ENCODE measurements at regions not wholly inside any gene's neighbourhood (a gene's known extent, or its start where the extent isn't known, plus 50 kb on each side); places are given as distances from the start of the nearest gene placed in this dataset.
A peak's percentile ranks its signal among the peaks of the same experiment; 100 is the strongest.

DNA sequence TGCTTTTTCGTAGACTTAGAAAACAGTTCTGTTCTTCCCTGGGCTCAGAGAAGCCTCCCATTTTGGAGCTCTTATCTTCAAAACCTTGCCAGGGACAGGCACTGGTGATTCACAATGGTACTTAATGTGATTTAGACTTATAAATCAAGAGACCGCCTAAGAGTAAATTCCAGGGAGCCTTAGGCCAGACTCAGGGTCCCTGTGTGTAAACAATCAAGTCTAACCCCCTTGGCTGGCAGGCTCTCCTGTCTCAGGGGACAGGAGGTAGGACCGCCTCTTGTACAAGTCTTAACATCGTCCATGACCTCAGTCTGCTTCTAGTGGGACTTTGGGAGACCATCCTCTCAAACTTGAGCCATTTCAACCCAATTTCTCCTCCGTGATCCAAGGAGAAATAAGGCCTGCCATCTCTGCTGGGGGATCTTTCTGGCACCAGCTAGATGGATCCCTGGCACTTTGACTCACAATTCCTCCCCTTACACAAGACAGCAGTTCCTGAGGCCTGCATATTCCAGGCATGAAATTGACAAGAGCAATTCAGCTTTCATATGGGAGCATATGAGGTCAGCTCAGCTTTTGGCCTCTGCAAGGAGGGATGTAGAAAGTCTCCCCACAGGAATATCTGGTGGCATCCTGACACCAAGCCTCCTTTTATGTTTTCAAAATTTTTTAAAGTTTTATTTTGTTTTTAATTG is 487.0 kb downstream of the TNS1 start:
- no peak overlapping the region for H3K4me3 ChIP-seq (ENCODE audit: low read length)
- no peak for DNase-seq (ENCODE audit: low read depth, low spot score)

DNA sequence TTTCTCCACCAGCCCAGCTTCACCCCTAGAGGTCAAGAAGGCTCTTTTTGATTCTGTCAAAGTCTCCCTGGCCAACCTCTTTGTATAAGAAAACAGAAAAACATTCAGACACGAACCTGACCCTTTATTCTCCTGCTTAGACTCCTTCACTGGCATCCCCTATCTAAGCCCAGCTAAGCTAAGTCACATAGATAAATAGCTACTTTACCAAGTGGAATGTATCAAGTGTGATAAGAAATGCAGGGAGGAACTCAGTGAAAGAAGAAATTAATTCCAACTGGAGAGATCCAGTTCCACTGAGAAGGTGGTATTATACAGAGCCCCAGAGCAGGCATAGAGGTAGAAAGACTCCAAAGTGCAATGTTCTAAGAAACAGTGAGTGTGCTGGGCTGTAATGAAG is 489.5 kb downstream of the TNS1 start:
- no peak for DNase-seq (ENCODE audit: low read depth, low spot score)
- no peak overlapping the region for H3K4me3 ChIP-seq (ENCODE audit: low read length)

DNA sequence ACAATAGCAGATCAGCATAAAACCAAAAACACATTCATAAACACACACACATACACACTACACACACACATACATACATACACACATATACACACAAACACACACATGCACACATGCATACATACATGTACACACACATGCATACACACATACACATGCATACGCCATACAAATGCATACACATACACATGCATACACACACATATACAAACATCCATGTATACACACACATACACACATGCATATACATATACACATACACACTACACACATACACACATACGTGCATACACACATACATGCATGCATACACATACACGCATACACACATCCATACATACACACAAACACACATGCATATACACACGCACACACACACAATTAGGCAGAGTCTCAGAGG is 490.1 kb downstream of the TNS1 start:
- DNase-seq (ENCODE audit: low read depth, low spot score), result no peak
- H3K4me3 ChIP-seq (ENCODE audit: low read length), result no peak overlapping the region

DNA sequence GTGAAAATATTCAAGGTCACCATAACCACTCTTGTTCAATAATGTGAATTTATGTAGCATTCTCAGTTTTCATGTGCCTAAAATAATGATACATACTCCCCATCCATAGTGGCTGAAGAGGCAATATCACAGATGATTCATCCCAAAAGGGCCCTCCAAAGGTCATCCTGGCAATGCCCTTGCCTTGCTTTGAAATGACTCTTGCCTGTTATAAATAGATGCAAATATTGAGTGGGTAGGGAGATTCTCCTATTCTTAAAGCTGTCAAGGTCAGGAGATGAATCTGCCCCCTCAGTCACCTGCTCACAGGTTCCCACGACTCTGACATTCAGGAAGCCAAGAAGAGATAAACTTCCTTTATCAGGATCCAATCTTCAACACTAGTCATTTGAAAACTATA is 490.5 kb downstream of the TNS1 start:
- H3K4me3 ChIP-seq (ENCODE audit: low read length), result no peak overlapping the region
- no peak for DNase-seq (ENCODE audit: low read depth, low spot score)

DNA sequence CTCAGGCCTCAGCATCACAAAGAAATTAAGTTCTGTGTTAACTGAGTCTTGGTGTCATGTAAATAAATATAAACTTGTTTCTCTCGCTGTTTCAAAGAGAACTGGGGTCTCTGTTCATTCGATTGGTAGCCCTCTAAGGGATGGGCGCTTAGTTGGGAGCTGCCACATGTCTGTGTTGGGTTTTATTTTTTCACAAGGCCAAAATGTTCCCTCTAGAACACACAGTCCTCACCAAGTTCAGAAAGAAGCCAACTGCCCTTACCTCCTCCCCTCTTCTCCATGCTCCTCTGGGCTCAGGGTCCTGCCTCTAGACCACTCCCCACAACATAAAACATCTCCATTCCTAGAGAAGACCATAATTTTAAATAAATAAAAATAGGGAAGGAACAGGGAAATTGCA is 490.9 kb downstream of the TNS1 start:
- H3K4me3 ChIP-seq (ENCODE audit: low read length), result no peak overlapping the region
- DNase-seq (ENCODE audit: low read depth, low spot score), result no peak

DNA sequence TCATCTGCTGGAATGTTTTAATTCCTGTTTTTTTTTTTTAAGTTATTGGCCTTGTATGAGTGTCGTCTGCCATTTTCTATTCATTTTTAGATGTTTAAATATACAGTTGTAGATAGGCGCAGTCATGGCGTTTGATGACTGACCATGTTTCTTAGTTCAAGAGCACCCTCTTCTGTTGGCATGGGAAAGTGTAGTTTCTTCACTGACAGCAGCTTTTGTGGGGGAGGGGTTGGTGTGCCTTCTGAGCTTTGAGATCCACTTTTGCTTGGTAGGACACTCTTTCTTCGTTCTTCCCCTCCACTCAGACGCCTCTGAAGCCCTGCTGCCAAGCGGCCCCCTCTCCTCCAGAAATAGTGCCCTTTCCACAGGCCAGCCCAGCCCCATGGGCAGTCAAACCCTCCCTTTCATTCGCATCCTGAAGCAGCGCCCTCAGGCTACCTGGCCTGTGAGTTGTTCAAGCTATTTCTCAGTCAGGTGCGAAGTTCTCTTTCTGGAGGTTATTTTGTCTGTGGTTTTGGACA is 492.0 kb downstream of the TNS1 start:
- peak; percentile 81 for DNase-seq (ENCODE audit: low read depth, low spot score)
- no peak overlapping the region for H3K4me3 ChIP-seq (ENCODE audit: low read length)

DNA sequence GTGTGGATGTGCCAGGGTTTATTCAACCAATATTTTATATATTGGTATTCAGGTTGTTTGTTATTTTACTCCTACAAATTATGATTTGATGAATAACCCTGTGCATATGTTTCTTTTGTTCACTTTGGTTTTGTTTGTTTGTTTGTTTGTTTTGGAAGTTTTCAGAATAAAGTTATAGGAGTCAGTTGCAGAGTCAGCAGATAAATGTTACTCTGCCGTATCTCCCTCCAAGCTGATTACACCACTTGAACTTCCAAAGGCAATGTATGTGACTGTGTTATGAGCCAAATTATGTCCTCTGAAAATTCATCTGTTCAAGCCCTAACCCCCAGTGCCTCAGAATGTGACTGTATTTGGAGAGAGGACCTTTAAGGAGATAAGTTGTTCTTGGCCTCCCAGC is 497.5 kb downstream of the TNS1 start:
- H3K4me3 ChIP-seq (ENCODE audit: low read length), result no peak overlapping the region
- no peak for DNase-seq (ENCODE audit: low read depth, low spot score)

DNA sequence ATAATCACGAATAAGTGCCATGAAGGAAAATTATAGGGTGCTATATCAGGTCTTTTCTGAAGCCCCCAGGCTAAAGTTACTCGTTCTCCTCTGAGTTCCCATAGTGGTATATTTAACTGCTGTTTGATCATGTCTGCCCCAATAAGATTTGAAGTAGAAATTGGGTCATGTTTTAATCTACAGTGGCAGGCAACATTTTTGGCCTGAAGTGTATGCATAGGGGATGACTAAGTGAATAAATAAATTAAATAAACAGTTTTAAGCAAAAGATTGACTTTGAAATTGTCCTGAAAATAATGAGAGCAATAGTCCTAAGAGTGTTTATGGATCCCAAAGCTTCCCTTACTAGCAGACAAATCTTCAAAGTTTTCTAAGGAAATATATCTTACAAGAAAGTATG is 500.9 kb downstream of the TNS1 start:
- no peak overlapping the region for H3K4me3 ChIP-seq (ENCODE audit: low read length)

DNA sequence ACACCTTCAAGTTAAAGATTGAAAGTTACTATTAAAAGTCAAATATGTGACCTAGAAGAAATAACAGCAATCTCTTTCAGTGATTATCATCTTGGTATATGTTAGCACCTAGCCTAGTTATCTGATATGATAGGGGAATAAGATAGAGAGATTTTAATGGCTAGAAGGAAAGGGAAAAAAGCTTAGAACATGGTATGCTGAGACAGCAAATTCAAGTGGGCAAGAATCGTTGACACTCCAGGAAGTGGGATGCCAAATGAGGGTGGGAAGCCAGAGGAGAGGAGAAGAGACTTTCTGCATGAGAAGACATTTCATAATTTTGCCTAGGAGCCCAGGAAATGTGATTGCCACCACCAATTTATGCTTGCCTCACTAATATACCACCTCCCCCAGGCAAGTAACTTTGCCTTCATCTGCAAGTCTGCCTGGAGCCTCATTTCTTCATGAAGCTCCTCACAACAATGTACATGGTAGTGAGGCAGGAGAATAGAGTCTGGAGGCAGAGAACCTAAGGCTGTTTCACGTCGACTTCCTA is 504.9 kb downstream of the TNS1 start:
- no peak overlapping the region for H3K4me3 ChIP-seq (ENCODE audit: low read length)
- DNase-seq (ENCODE audit: low read depth, low spot score), result no peak

More for the DNA sequence above, 500.9 kb downstream of the TNS1 start:
- DNase-seq (ENCODE audit: low read depth, low spot score), result no peak

DNA sequence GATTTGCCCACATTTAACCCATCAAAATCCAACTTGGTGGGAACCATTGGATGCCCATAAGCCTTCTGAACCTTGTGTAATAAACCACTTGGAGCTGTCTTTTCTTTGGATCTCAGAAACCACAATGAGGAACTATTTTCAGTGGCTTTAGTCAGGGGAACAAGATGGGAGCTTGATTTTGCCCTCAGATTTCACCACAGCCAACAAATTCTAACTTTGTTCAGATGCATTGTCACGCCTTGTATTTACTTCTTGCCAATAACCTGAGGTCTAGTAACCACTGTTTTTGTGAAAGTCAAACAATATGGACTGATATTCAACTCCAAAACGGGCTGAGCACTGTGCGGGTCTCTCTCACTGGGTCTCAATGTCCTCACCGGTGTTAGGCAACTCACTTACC is 508.2 kb downstream of the TNS1 start:
- no peak overlapping the region for H3K4me3 ChIP-seq (ENCODE audit: low read length)
- no peak for DNase-seq (ENCODE audit: low read depth, low spot score)

DNA sequence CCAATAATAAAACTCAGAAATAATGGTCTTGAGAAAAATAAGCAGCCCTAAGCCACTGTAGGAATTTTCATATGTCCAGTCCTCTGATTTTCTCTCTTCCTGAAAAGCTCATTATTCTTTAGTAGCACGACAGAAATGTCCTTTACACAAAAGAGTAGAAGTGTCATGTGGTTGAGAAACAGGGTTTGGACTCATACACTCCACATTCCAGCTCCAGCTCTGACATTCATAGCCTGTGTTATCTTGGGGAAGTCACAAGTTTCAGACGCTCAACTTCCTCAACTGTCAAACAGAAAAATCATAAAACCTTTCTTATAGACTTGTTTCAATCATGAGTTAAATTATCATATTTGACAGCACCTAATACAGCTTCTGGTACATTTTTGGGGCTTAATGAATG is 511.5 kb downstream of the TNS1 start:
- no peak for DNase-seq (ENCODE audit: low read depth, low spot score)
- H3K4me3 ChIP-seq (ENCODE audit: low read length), result no peak overlapping the region

DNA sequence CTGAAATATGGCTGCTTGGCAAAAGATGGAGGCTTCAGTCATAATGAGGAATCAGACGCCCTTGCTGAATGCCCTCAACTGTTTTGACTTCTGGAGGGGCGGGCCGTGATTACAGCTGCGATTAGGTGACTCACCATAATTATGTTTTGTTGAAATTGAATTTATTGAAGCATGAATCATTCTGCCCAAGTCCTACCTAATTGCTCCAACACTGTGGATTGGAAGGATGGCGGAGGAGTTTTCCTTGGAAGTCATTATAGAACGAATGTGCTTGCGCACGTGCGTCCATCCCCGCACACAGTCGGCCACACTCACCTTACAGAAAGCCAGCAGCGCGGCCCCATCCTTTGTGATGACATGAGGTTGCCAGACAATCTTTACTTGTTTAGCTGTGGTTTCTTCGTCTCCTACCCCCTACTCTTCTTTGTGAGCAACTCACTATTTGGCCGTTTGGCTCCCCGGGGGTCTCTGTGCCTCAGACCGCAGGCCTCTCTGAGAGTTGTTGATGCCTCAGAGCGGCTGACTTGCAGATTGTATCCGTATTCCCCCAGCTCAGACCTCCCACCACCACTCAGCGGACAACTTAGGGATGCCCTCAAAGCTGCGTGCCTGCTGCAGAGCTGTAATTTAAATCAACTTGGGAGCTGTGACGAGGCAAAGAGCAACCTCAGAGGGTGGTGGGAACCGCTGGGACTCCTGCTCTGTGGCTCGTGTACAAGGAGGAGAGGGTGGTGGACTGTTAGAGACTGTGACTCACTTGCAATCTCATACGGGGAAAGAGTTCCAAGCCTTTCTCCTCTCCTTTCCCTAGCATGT is 513.4 kb downstream of the TNS1 start:
- no peak overlapping the region for H3K4me3 ChIP-seq (ENCODE audit: low read length)
- DNase-seq (ENCODE audit: low read depth, low spot score), result no peak

DNA sequence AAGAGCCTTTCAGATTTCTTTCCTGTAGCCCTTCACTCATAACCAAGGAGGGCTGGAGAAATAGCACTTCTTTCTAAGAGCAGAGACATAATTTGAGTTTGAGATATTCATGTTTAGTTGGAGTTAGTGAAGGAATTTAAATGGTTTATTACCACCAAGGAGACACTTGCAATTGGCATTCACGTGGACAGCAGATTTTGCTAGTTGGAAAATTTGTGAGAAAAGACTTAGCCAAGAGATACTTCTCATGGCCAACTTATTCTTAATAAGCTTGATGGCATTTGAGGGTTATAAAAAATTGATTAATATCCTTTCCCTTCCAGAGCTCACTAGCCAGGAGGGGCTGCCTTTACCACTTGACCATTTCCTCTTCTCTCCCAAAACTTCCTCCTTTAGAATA is 518.7 kb downstream of the TNS1 start:
- no peak for DNase-seq (ENCODE audit: low read depth, low spot score)
- no peak overlapping the region for H3K4me3 ChIP-seq (ENCODE audit: low read length)

DNA sequence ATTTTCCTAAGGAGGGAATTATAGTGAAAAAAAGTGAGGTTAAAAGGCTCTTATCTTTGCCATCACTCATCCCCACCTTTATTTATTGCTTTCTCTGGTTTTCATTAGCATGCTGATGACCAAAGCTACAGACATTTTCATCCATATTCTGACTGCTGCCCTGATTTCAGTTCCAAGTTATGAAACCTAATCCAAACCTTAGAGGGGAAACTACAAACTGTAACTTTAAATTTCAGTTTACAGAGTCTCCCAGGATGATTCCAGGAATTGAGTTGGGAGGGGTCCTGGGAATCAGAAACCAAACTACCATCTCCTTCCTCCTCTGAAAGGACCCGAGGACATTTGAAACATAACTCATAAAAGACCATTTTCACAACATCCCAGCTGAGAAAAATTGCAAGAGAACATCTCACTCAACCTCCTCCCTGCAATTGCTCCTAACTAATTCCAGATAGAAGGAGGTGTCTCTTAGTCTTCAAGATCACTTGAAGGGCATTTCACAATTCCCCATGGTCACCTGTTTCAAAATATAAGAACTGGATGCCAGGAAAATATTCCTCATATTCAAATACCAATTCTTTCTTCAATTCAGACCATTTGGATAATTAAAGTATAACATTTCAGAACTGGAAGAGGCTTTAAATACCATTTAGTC is 520.6 kb downstream of the TNS1 start:
- DNase-seq (ENCODE audit: low read depth, low spot score), result no peak

DNA sequence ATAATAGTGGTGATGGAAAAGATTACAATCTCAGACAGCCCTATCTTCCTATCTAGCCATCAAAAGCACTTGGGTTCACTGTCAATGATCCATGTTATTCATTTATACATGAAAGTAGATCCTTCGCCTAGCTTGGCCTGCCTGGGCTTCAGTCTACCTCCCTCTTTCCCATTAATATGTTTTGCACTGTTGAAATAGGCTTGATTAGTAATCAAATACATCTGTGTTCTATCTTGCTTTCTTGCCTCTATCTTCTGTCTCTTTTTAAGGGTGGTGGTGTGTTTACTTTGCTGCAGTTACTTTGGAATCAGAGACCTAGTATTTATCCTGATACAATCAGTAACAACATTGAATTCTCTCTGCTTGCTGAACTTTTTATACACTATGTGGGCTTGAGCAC is 521.2 kb downstream of the TNS1 start:
- H3K4me3 ChIP-seq (ENCODE audit: low read length), result no peak overlapping the region
- DNase-seq (ENCODE audit: low read depth, low spot score), result no peak

More for the DNA sequence above, 520.6 kb downstream of the TNS1 start:
- no peak overlapping the region for H3K4me3 ChIP-seq (ENCODE audit: low read length)

DNA sequence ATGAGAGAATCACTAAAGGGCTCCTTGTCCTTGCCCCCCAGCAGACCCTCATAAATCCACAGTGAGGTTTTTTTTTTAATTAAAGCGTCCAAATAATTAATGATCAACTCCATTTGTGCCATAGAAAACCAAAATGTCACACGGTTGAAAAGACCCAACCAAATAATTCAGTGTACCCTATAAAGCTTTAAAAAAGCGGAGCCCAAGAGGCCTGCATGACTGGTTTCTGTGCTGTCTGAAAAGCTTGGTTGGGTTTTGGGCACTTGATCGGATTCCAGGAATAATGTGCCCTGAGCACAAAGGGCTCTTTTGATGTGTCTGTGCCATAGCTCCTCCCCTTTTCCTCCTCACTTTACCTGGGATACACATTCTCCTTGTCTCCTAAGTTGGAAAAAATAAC is 523.2 kb downstream of the TNS1 start:
- no peak for DNase-seq (ENCODE audit: low read depth, low spot score)
- no peak overlapping the region for H3K4me3 ChIP-seq (ENCODE audit: low read length)

DNA sequence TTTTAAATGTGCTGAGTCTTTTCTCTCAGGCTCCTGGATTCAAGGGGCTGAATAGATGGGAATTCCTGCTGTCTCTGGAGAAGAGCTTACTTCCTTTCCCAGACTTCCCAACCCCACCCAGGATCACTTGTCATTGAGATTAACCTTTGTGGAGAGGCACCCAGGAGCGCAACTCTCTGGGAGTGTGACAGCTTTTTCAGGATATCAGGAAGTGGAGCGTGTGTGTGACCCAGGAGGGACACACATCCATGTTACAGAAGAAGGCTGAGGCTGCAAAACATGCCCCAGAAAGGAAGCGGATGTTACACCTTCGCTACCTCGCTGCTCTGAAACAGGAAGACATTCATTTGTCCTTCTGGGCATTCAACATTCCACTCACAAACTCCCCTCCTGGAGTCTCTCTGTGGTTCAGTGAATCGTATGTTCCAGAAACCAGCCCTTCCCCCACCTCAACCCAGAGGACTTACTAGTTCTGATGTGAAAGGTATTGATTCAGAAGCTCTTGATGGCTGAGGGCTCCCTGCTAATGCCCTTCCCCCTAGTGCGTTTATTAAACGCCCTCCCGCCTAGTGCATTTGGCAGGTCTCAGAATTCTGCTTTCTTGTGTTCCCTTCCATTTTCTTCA is 523.9 kb downstream of the TNS1 start:
- no peak for DNase-seq (ENCODE audit: low read depth, low spot score)
- no peak overlapping the region for H3K4me3 ChIP-seq (ENCODE audit: low read length)

DNA sequence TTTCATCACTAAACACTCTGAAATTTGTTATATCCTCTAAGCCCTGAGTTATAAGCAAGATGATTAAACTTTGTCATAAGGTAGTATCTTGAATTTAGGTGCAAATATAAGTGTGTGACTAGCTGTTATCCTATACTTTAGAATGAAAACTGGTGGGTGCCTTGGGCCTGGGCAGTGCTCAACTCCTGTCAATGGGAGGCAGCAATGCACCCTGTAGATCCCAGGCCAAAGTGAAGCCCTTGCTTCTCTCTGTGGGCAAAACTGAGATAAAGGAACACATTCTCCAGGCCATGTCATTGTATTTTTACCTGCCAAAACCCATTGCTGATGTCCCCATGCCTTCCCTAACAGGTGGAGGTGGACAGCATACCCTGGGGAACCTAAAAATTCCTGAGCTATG is 525.2 kb downstream of the TNS1 start:
- no peak overlapping the region for H3K4me3 ChIP-seq (ENCODE audit: low read length)
- DNase-seq (ENCODE audit: low read depth, low spot score), result no peak

DNA sequence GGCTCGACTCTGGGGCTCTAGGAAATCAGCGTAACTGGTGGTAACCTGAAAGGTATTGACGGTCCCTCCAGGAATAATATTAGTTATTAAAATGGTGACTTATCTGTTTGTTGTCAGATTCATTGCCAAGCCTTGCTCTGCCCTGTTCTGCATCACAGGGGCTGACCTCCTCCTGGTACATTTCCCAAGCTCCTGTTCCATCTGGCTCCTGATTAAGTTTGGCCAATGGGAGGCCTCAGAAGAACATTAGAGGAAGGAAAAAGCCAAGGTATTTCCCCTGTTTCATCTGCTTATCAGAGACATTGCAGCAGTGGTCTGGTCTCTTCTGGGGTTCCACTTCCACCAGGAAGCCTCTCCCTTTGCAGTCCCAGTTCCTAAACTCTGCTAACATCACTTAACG is 527.0 kb downstream of the TNS1 start:
- H3K4me3 ChIP-seq (ENCODE audit: low read length), result no peak overlapping the region
- no peak for DNase-seq (ENCODE audit: low read depth, low spot score)

All from Jurkat, Clone E6-1 (cell line).